ENCODE measurements at regions not wholly inside any gene's neighbourhood (a gene's known extent, or its start where the extent isn't known, plus 50 kb on each side); places are given as distances from the start of the nearest gene placed in this dataset.

DNA sequence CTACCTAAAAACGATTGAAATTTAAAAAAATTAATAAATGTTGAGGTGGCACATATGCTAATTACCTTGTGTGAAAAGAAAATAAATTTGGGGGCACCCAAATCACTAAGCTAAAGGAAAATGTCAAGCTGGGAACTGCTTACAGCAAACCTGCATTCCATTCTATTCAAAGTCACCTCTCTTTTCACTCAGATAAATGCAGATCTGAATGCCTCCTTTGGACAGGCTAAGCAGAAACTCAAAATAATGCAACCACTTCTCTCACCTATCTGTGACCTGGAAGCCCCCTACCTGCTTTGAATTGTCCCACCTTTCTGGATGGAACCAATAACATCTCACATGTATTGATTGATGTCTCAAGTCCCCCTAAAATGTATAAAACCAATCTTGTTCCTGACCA, 628.7 kb downstream of the AMY1C start:
- TF ChIP-seq, protein P1, sequence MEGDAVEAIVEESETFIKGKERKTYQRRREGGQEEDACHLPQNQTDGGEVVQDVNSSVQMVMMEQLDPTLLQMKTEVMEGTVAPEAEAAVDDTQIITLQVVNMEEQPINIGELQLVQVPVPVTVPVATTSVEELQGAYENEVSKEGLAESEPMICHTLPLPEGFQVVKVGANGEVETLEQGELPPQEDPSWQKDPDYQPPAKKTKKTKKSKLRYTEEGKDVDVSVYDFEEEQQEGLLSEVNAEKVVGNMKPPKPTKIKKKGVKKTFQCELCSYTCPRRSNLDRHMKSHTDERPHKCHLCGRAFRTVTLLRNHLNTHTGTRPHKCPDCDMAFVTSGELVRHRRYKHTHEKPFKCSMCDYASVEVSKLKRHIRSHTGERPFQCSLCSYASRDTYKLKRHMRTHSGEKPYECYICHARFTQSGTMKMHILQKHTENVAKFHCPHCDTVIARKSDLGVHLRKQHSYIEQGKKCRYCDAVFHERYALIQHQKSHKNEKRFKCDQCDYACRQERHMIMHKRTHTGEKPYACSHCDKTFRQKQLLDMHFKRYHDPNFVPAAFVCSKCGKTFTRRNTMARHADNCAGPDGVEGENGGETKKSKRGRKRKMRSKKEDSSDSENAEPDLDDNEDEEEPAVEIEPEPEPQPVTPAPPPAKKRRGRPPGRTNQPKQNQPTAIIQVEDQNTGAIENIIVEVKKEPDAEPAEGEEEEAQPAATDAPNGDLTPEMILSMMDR (IDR thresholded peaks at IDR 0.05), result no peak
- no peak for TF ChIP-seq ZFX (IDR thresholded peaks at IDR 0.05; ENCODE audit: borderline replicate concordance)
